Endodermal cell (in vitro differentiated cells): ENCODE measurements at regions not wholly inside any gene's neighbourhood (a gene's known extent, or its start where the extent isn't known, plus 50 kb on each side); places are given as distances from the start of the nearest gene placed in this dataset.

Experiments
- DNase-seq: peaks from one replicate; pipeline ENCODE4 v3.0.0-alpha.2; 2017
- H3K27ac ChIP-seq: 2 replicates; pipeline ENCODE4 v1.5.1; 2013; ENCODE audit warnings: mild to moderate bottlenecking, low read depth, low read length, moderate library complexity
- H3K27me3 ChIP-seq: 2 replicates; pipeline ENCODE4 v1.6.1; 2013; ENCODE audit warnings: mild to moderate bottlenecking, low read length, moderate library complexity; ENCODE audit not compliant: insufficient read depth, control insufficient read depth, poor library complexity, severe bottlenecking
- H3K36me3 ChIP-seq: 2 replicates; pipeline ENCODE4 v1.7.0; 2013; ENCODE audit warnings: mild to moderate bottlenecking, low read length, moderate library complexity; ENCODE audit not compliant: control insufficient read depth, insufficient read depth
- H3K4me1 ChIP-seq: one replicate; pipeline ENCODE4 v1.7.0; 2013; ENCODE audit warnings: low read length; ENCODE audit not compliant: control insufficient read depth, insufficient read depth
- H3K4me3 ChIP-seq: 2 replicates; pipeline ENCODE4 v1.5.1; 2013; ENCODE audit warnings: mild to moderate bottlenecking, low read length, moderate library complexity
- H3K9ac ChIP-seq: 2 replicates; pipeline ENCODE4 v1.6.1; 2013; ENCODE audit warnings: mild to moderate bottlenecking, low read length, moderate library complexity; ENCODE audit not compliant: poor library complexity, severe bottlenecking; ENCODE audit errors: extremely low read depth
- H3K9me3 ChIP-seq: 2 replicates; pipeline ENCODE4 v1.6.1; 2013; ENCODE audit warnings: mild to moderate bottlenecking, low read length, moderate library complexity; ENCODE audit not compliant: control insufficient read depth
- H3K27ac Mint-ChIP-seq: 2 replicates; pipeline ENCODE4 v1.8.0; 2020; ENCODE audit warnings: mixed read lengths
- H3K27me3 Mint-ChIP-seq: 2 replicates; pipeline ENCODE4 v1.8.0; 2021; ENCODE audit warnings: mild to moderate bottlenecking, mixed read lengths; ENCODE audit not compliant: insufficient read depth
- H3K36me3 Mint-ChIP-seq: 2 replicates; pipeline ENCODE4 v1.8.0; 2020; ENCODE audit warnings: low read depth, mixed read lengths
- H3K4me1 Mint-ChIP-seq: 2 replicates; pipeline ENCODE4 v1.8.0; 2020; ENCODE audit warnings: mixed read lengths
- H3K4me3 Mint-ChIP-seq: 2 replicates; pipeline ENCODE4 v1.8.0; 2020; ENCODE audit warnings: mild to moderate bottlenecking, moderate library complexity, mixed read lengths
- H3K9me3 Mint-ChIP-seq: 2 replicates; pipeline ENCODE4 v1.8.0; 2020; ENCODE audit warnings: mild to moderate bottlenecking, mixed read lengths
- WGBS, 2 experiments: methylation state at CpG; one replicate each; pipeline versions ENCODE4 v1.1.5 to v1.1.7; 2013; ENCODE audit warnings: missing lambda C conversion rate in 2 of 2, mixed read lengths in 1 of 2; ENCODE audit not compliant: insufficient coverage in 1 of 2, insufficient read length in 1 of 2; 5-methylcytosine and 5-hydroxymethylcytosine counted together
- TF ChIP-seq, protein P1 (sequence below): fragments of 200-600 bp; sonication (generic); conservative IDR thresholded peaks from 2 replicates; pipeline ENCODE4 v1.5.0; 2021; ENCODE audit warnings: antibody characterized with exemption, mild to moderate bottlenecking

DNA sequence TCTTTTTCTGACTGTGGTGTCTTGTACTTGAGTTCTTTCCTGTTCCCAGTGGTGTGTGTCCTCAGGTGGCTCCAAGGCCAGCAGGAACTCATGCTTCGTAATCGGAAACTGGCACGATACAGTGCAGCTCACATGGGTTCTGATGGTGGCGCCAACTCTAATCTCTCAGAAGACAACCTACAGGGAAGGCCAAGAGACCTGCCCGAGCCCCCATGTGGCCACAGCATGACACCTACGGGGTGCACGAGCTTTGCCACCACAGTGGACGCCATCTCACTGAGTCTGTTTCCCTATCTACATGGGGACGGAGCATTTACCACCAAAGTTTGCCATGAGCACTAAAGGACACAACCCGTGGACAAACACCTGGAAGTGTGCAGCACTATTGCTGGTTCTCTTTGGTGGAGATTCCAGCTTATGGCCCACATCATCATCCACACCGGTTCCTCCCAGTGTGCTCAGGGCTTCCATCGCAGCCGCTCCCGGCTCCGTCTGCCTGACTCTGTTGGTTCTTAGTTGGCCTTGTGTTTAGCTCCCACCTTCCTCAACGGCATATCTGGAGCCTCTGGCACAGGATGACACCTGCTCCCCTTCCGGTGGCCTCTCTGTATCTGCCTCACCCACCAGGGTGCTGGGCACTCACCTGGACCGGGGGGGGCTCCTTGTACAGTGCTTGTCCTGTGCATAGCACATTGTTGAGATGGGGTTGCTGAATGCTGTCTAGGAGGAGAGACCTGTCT is 586.6 kb upstream of the MKI67 start:
- H3K4me1 Mint-ChIP-seq: peaks cover 6% of the 10 kb centered on the region
- H3K4me3 Mint-ChIP-seq: no peak overlapping the region
- no peaks in the 10 kb centered on the region for H3K36me3 Mint-ChIP-seq

GRCh38 chr10:128713471-128713870 is 587.2 kb upstream of the MKI67 start:
- Histone ChIP-seq H3K27me3 (no peaks in the 10 kb centered on the region), H3K27ac (no peak overlapping the region), H3K9me3 (no peaks in the 10 kb centered on the region), H3K4me1 (no peaks in the 10 kb centered on the region), H3K36me3 (no peaks in the 10 kb centered on the region), H3K4me3 (no peak overlapping the region), H3K9ac (no peak overlapping the region)
- Mint-ChIP-seq H3K4me1 (peaks cover 6% of the 10 kb centered on the region), H3K9me3 (no peaks in the 10 kb centered on the region), H3K27me3 (peaks cover 3% of the 10 kb centered on the region), H3K27ac (no peak overlapping the region), H3K4me3 (no peak overlapping the region), H3K36me3 (no peaks in the 10 kb centered on the region)
- TF ChIP-seq, protein P1, sequence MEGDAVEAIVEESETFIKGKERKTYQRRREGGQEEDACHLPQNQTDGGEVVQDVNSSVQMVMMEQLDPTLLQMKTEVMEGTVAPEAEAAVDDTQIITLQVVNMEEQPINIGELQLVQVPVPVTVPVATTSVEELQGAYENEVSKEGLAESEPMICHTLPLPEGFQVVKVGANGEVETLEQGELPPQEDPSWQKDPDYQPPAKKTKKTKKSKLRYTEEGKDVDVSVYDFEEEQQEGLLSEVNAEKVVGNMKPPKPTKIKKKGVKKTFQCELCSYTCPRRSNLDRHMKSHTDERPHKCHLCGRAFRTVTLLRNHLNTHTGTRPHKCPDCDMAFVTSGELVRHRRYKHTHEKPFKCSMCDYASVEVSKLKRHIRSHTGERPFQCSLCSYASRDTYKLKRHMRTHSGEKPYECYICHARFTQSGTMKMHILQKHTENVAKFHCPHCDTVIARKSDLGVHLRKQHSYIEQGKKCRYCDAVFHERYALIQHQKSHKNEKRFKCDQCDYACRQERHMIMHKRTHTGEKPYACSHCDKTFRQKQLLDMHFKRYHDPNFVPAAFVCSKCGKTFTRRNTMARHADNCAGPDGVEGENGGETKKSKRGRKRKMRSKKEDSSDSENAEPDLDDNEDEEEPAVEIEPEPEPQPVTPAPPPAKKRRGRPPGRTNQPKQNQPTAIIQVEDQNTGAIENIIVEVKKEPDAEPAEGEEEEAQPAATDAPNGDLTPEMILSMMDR: no peak
- no peak for DNase-seq
- WGBS, 2 experiments: 88 to 96% methylated on average over 3 to 5 of the region's 5 CpGs

More for the DNA sequence above, 586.6 kb upstream of the MKI67 start:
- H3K27me3 ChIP-seq: no peaks in the 10 kb centered on the region
- no peak overlapping the region for H3K27ac ChIP-seq
- H3K9me3 Mint-ChIP-seq: no peaks in the 10 kb centered on the region
- DNase-seq: no peak
- H3K36me3 ChIP-seq: no peaks in the 10 kb centered on the region
- no peak overlapping the region for H3K4me3 ChIP-seq
- no peaks in the 10 kb centered on the region for H3K9me3 ChIP-seq
- H3K9ac ChIP-seq: no peak overlapping the region
- WGBS, 2 experiments: 90 to 93% methylated on average over 14 to 18 of the region's 18 CpGs
- H3K27me3 Mint-ChIP-seq: peaks cover 3% of the 10 kb centered on the region
- TF ChIP-seq, protein P1: no peak
- no peak overlapping the region for H3K27ac Mint-ChIP-seq
- peaks cover 4% of the 10 kb centered on the region for H3K4me1 ChIP-seq

GRCh38 chr10:128713874-128714570 is 587.8 kb upstream of the MKI67 start:
- Histone ChIP-seq H3K27me3 (no peaks in the 10 kb centered on the region), H3K9me3 (no peaks in the 10 kb centered on the region), H3K27ac (no peak overlapping the region), H3K4me3 (no peak overlapping the region), H3K4me1 (no peaks in the 10 kb centered on the region), H3K9ac (no peak overlapping the region), H3K36me3 (no peaks in the 10 kb centered on the region)
- TF ChIP-seq, protein P1: no peak
- H3K4me1 Mint-ChIP-seq: peaks cover 6% of the 10 kb centered on the region
- no peak overlapping the region for H3K4me3 Mint-ChIP-seq
- no peaks in the 10 kb centered on the region for H3K9me3 Mint-ChIP-seq
- H3K27me3 Mint-ChIP-seq: peaks cover 3% of the 10 kb centered on the region
- H3K27ac Mint-ChIP-seq: no peak overlapping the region
- no peak for DNase-seq
- 88 to 94% methylated on average over 3 to 6 of the region's 6 CpGs for WGBS, 2 experiments
- H3K36me3 Mint-ChIP-seq: no peaks in the 10 kb centered on the region
